OCI-LY1 (cell line): ENCODE measurements at regions not wholly inside any gene's neighbourhood (a gene's known extent, or its start where the extent isn't known, plus 50 kb on each side); places are given as distances from the start of the nearest gene placed in this dataset.

ENCODE experiments used
- H2AFZ ChIP-seq: fragments of 200-600 bp; sonication (generic), shearing (Covaris generic); 2 replicates; pipeline ENCODE4 v1.6.0; 2014; ENCODE audit warnings: antibody characterized with exemption, mild to moderate bottlenecking, low read length
- H3F3A ChIP-seq: fragments of 200-600 bp; sonication (generic), shearing (Covaris generic); 2 replicates; pipeline ENCODE4 v1.6.0; 2014; ENCODE audit warnings: mild to moderate bottlenecking, antibody characterized with exemption, low read length, moderate library complexity; ENCODE audit not compliant: insufficient read depth
- H3K27ac ChIP-seq: fragments of 200-600 bp; sonication (generic); 2 replicates; pipeline ENCODE4 v1.5.1; 2014; ENCODE audit warnings: low read length, mixed run types, mild to moderate bottlenecking, low read depth; ENCODE audit not compliant: poor library complexity, severe bottlenecking
- H3K27me3 ChIP-seq: fragments of 200-600 bp; sonication (generic); 2 replicates; pipeline ENCODE4 v1.6.0; 2014; ENCODE audit warnings: antibody characterized with exemption, mild to moderate bottlenecking, low read length, moderate library complexity; ENCODE audit not compliant: insufficient read depth
- H3K36me3 ChIP-seq: fragments of 200-600 bp; sonication (generic); 2 replicates; pipeline ENCODE4 v1.6.1; 2014; ENCODE audit warnings: mild to moderate bottlenecking, antibody characterized with exemption, low read length, moderate library complexity, mixed read lengths; ENCODE audit not compliant: insufficient read depth
- H3K4me1 ChIP-seq: fragments of 200-600 bp; sonication (generic); 2 replicates; pipeline ENCODE4 v1.5.1; 2014; ENCODE audit warnings: mild to moderate bottlenecking, low read length, moderate library complexity; ENCODE audit not compliant: insufficient read depth, severe bottlenecking
- H3K4me2 ChIP-seq: fragments of 200-600 bp; sonication (generic), shearing (Covaris generic); 2 replicates; pipeline ENCODE4 v1.6.1; 2014; ENCODE audit warnings: low read length
- H3K4me3 ChIP-seq: fragments of 200-600 bp; sonication (generic); 2 replicates; pipeline ENCODE4 v1.5.1; 2014; ENCODE audit warnings: low read length, low read depth, mild to moderate bottlenecking, mixed read lengths; ENCODE audit not compliant: poor library complexity, severe bottlenecking
- H3K79me2 ChIP-seq: fragments of 200-600 bp; shearing (Covaris generic); 2 replicates; pipeline ENCODE4 v1.6.1; 2016; ENCODE audit warnings: mixed run types, low read length, mixed read lengths; ENCODE audit not compliant: insufficient read depth
- H3K9ac ChIP-seq: fragments of 200-600 bp; sonication (generic), shearing (Covaris generic); 2 replicates; pipeline ENCODE4 v1.6.1; 2014; ENCODE audit warnings: mild to moderate bottlenecking, low read length, mixed read lengths
- H3K9me2 ChIP-seq: fragments of 200-600 bp; sonication (generic), shearing (Covaris generic); 2 replicates; pipeline ENCODE4 v1.6.1; 2014; ENCODE audit warnings: low read depth, mild to moderate bottlenecking, low read length, mixed read lengths
- H3K9me3 ChIP-seq: fragments of 200-600 bp; shearing (Covaris generic); 2 replicates; pipeline ENCODE4 v1.6.1; 2014; ENCODE audit warnings: low read length, mixed read lengths
- H4K20me1 ChIP-seq: fragments of 200-600 bp; sonication (generic), shearing (Covaris generic); 2 replicates; pipeline ENCODE4 v1.6.0; 2016; ENCODE audit warnings: mild to moderate bottlenecking, low read length; ENCODE audit not compliant: insufficient read depth
- CTCF ChIP-seq: fragments of 200-600 bp; sonication (generic), shearing (Covaris generic); IDR thresholded peaks from 2 replicates; pipeline ENCODE4 v1.5.1; 2017; ENCODE audit warnings: mild to moderate bottlenecking, antibody characterized with exemption, low read length, moderate library complexity, mixed read lengths
- EZH2 ChIP-seq: fragments of 200-600 bp; sonication (generic), shearing (Covaris generic); IDR thresholded peaks from 2 replicates; pipeline ENCODE4 v1.8.0; 2017; ENCODE audit warnings: borderline replicate concordance, mixed run types, mild to moderate bottlenecking, antibody characterized with exemption, low read length, moderate library complexity, mixed read lengths

GRCh38 chr5:74320526-74320925 is 320.0 kb downstream of the ENC1 start:
- Histone ChIP-seq H3K9ac (no peak overlapping the region), H3K9me3 (no peaks in the 10 kb centered on the region), H3K4me1 (no peaks in the 10 kb centered on the region), H3K36me3 (no peaks in the 10 kb centered on the region), H3K27ac (no peak overlapping the region), H3K27me3 (no peaks in the 10 kb centered on the region), H3K4me3 (no peak overlapping the region), H3K79me2 (no peaks in the 10 kb centered on the region), H3F3A (no peaks in the 10 kb centered on the region), H2AFZ (no peak overlapping the region), H4K20me1 (no peaks in the 10 kb centered on the region), H3K4me2 (no peak overlapping the region), H3K9me2 (no peaks in the 10 kb centered on the region)
- TF ChIP-seq EZH2 (no peak), CTCF (no peak)

GRCh38 chr5:74319076-74319475 is 321.5 kb downstream of the ENC1 start:
- Histone ChIP-seq H3K27ac (no peak overlapping the region), H3K27me3 (no peaks in the 10 kb centered on the region), H3F3A (no peaks in the 10 kb centered on the region), H3K79me2 (no peaks in the 10 kb centered on the region), H3K4me2 (no peak overlapping the region), H3K36me3 (no peaks in the 10 kb centered on the region), H2AFZ (no peak overlapping the region), H3K4me1 (no peaks in the 10 kb centered on the region), H3K4me3 (no peak overlapping the region), H3K9me2 (no peaks in the 10 kb centered on the region), H3K9ac (no peak overlapping the region), H3K9me3 (no peaks in the 10 kb centered on the region), H4K20me1 (no peaks in the 10 kb centered on the region)
- TF ChIP-seq CTCF (no peak), EZH2 (no peak)

GRCh38 chr5:74316064-74316603 is 324.4 kb downstream of the ENC1 start:
- H3K4me1 ChIP-seq: no peaks in the 10 kb centered on the region
- H3K9ac ChIP-seq: no peak overlapping the region
- no peak overlapping the region for H3K4me3 ChIP-seq
- TF ChIP-seq EZH2: no peak
- no peak for TF ChIP-seq CTCF
- no peak overlapping the region for H3K27ac ChIP-seq
- no peaks in the 10 kb centered on the region for H4K20me1 ChIP-seq
- no peaks in the 10 kb centered on the region for H3K9me3 ChIP-seq
- H3K27me3 ChIP-seq: no peaks in the 10 kb centered on the region
- no peaks in the 10 kb centered on the region for H3K79me2 ChIP-seq
- H3K9me2 ChIP-seq: no peaks in the 10 kb centered on the region
- H2AFZ ChIP-seq: no peak overlapping the region
- H3K4me2 ChIP-seq: no peak overlapping the region
- no peaks in the 10 kb centered on the region for H3F3A ChIP-seq
- no peaks in the 10 kb centered on the region for H3K36me3 ChIP-seq
